ENCODE measurements at regions not wholly inside any gene's neighbourhood (a gene's known extent, or its start where the extent isn't known, plus 50 kb on each side); places are given as distances from the start of the nearest gene placed in this dataset.

- TF ChIP-seq, protein P1, sequence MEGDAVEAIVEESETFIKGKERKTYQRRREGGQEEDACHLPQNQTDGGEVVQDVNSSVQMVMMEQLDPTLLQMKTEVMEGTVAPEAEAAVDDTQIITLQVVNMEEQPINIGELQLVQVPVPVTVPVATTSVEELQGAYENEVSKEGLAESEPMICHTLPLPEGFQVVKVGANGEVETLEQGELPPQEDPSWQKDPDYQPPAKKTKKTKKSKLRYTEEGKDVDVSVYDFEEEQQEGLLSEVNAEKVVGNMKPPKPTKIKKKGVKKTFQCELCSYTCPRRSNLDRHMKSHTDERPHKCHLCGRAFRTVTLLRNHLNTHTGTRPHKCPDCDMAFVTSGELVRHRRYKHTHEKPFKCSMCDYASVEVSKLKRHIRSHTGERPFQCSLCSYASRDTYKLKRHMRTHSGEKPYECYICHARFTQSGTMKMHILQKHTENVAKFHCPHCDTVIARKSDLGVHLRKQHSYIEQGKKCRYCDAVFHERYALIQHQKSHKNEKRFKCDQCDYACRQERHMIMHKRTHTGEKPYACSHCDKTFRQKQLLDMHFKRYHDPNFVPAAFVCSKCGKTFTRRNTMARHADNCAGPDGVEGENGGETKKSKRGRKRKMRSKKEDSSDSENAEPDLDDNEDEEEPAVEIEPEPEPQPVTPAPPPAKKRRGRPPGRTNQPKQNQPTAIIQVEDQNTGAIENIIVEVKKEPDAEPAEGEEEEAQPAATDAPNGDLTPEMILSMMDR (IDR thresholded peaks at IDR 0.05; ENCODE audit: partially characterized antibody, unreplicated experiment), result no peak
- DNase-seq, result no peak
- H3K27ac Mint-ChIP-seq (ENCODE audit: unreplicated experiment), result no peak overlapping the region
- H3K9me3 Mint-ChIP-seq (ENCODE audit: unreplicated experiment), result no peaks in the 10 kb centered on the region
- peaks cover 19% of the 10 kb centered on the region for H3K4me1 Mint-ChIP-seq (ENCODE audit: low read depth, unreplicated experiment)
- H3K4me3 Mint-ChIP-seq (ENCODE audit: unreplicated experiment), result no peak overlapping the region
- H3K27me3 Mint-ChIP-seq (ENCODE audit: unreplicated experiment), result no peaks in the 10 kb centered on the region
- no peaks in the 10 kb centered on the region for H3K36me3 Mint-ChIP-seq (ENCODE audit: unreplicated experiment)
Measured at GRCh38 chr2:12264146-12264545, 452.6 kb upstream of the TRIB2 start.

DNA sequence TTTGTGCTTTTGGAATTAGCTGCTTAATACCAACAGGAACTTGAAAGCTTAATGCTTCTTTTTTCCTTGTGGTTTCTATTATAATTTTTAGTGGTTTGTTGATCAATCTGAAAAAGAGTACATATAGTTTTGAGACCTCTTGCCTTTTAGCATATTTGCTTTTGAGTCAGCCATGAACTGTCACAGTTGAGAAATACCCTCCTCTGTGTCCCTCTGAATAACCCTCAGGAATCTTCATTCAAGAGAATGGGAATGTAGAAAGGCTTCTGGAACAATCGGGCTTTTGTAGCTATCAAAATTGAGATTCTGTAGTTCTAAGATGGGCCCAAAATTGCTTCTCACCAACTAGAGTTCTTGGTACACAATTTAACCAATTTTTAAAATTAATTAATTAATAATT lies 451.1 kb upstream of the TRIB2 start:
- no peak overlapping the region for H3K27ac Mint-ChIP-seq (ENCODE audit: unreplicated experiment)
- H3K9me3 Mint-ChIP-seq (ENCODE audit: unreplicated experiment), result no peaks in the 10 kb centered on the region
- no peaks in the 10 kb centered on the region for H3K36me3 Mint-ChIP-seq (ENCODE audit: unreplicated experiment)
- no peaks in the 10 kb centered on the region for H3K27me3 Mint-ChIP-seq (ENCODE audit: unreplicated experiment)
- DNase-seq, result no peak
- TF ChIP-seq, protein P1 (IDR thresholded peaks at IDR 0.05; ENCODE audit: partially characterized antibody, unreplicated experiment), result no peak
- H3K4me3 Mint-ChIP-seq (ENCODE audit: unreplicated experiment), result no peak overlapping the region
- peaks cover 13% of the 10 kb centered on the region for H3K4me1 Mint-ChIP-seq (ENCODE audit: low read depth, unreplicated experiment)

GRCh38 chr2:12267042-12267441 lies 449.7 kb upstream of the TRIB2 start:
- DNase-seq, result no peak
- Mint-ChIP-seq H3K27me3 (ENCODE audit: unreplicated experiment) (no peaks in the 10 kb centered on the region), H3K9me3 (ENCODE audit: unreplicated experiment) (no peaks in the 10 kb centered on the region), H3K4me1 (ENCODE audit: low read depth, unreplicated experiment) (peaks cover 9% of the 10 kb centered on the region), H3K36me3 (ENCODE audit: unreplicated experiment) (no peaks in the 10 kb centered on the region), H3K27ac (ENCODE audit: unreplicated experiment) (no peak overlapping the region), H3K4me3 (ENCODE audit: unreplicated experiment) (no peak overlapping the region)
- TF ChIP-seq, protein P1 (IDR thresholded peaks at IDR 0.05; ENCODE audit: partially characterized antibody, unreplicated experiment), result no peak

DNA sequence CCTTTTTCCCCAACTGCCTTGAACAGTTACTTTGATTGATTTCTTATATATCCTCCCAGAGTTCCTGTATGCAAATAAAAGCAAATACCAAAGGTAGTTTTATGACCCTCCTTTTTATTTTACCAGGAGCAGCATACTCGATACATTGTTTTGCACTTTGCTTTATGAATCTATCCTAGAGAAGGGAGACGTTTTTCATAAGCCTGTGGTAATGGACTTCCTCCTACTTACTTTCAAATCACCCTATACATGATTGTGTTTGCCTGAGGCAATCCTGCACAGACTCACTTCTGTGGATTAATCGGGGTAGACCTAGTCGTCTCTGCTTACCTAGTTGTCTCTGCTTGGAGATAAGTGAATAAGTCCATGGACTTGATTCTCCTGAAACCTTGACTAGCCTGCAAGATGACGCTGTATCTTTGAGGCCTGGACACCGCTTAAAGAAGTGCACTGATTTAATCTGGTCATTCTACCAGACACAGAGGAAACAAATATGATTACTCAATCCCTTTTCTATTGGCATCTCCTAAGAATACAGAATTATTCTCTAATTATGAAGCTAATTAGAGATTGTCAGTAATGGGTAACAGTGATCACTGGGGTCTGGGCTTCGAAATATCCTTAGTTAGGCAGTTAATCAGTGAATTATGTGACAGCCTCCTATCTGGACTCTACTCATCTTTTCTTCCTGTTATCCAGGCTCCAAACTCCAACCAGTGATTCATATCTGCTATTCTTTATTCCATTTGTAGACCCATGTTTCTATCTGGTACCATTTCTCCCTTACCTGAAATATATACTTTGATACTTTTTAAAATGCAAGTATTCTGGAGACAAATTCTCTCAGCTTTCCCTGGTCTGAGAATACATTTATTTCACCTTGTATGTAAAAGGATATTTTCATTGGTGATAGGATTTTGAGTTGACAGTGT lies 447.4 kb upstream of the TRIB2 start:
- no peaks in the 10 kb centered on the region for H3K36me3 Mint-ChIP-seq (ENCODE audit: unreplicated experiment)
- H3K27me3 Mint-ChIP-seq (ENCODE audit: unreplicated experiment), result no peaks in the 10 kb centered on the region
- no peak overlapping the region for H3K4me3 Mint-ChIP-seq (ENCODE audit: unreplicated experiment)
- TF ChIP-seq, protein P1 (IDR thresholded peaks at IDR 0.05; ENCODE audit: partially characterized antibody, unreplicated experiment), result no peak
- no peaks in the 10 kb centered on the region for H3K4me1 Mint-ChIP-seq (ENCODE audit: low read depth, unreplicated experiment)
- no peak for DNase-seq
- no peaks in the 10 kb centered on the region for H3K9me3 Mint-ChIP-seq (ENCODE audit: unreplicated experiment)
- H3K27ac Mint-ChIP-seq (ENCODE audit: unreplicated experiment), result no peak overlapping the region

GRCh38 chr2:12270876-12271588 lies 445.7 kb upstream of the TRIB2 start:
- H3K36me3 Mint-ChIP-seq (ENCODE audit: unreplicated experiment), result no peaks in the 10 kb centered on the region
- no peak overlapping the region for H3K27ac Mint-ChIP-seq (ENCODE audit: unreplicated experiment)
- TF ChIP-seq, protein P1 (IDR thresholded peaks at IDR 0.05; ENCODE audit: partially characterized antibody, unreplicated experiment), result no peak
- no peaks in the 10 kb centered on the region for H3K9me3 Mint-ChIP-seq (ENCODE audit: unreplicated experiment)
- no peak overlapping the region for H3K4me3 Mint-ChIP-seq (ENCODE audit: unreplicated experiment)
- no peaks in the 10 kb centered on the region for H3K4me1 Mint-ChIP-seq (ENCODE audit: low read depth, unreplicated experiment)
- DNase-seq, result no peak
- H3K27me3 Mint-ChIP-seq (ENCODE audit: unreplicated experiment), result no peaks in the 10 kb centered on the region
